ENCODE measurements at regions not wholly inside any gene's neighbourhood (a gene's known extent, or its start where the extent isn't known, plus 50 kb on each side); places are given as distances from the start of the nearest gene placed in this dataset.

DNA sequence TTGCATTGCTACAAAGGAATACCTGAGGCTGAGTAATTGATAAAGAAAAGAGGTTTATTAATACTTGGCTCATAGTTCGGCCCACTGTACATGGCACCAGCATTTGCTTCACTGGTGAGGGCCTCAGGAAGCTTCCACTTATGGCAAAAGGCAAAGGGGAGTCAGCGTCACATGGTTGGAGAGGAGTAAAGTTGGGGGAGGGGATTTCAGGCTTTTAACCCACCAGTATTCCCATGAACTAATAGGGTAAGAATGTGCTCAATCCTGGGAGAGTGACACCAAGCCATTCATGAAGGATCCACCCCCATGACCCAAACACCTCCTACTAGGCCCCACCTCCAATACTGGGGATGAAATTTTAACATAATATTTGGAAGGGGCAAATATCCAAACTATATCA is 82.5 kb upstream of the MYCBP2 start:
- Mint-ChIP-seq H3K36me3 (ENCODE audit: low read depth) (no peaks in the 10 kb centered on the region), H3K9me3 (no peaks in the 10 kb centered on the region), H3K4me1 (no peaks in the 10 kb centered on the region), H3K27ac (no peak overlapping the region), H3K27me3 (ENCODE audit: low read depth) (no peaks in the 10 kb centered on the region), H3K4me3 (no peak overlapping the region)
- TF ChIP-seq, protein P1, sequence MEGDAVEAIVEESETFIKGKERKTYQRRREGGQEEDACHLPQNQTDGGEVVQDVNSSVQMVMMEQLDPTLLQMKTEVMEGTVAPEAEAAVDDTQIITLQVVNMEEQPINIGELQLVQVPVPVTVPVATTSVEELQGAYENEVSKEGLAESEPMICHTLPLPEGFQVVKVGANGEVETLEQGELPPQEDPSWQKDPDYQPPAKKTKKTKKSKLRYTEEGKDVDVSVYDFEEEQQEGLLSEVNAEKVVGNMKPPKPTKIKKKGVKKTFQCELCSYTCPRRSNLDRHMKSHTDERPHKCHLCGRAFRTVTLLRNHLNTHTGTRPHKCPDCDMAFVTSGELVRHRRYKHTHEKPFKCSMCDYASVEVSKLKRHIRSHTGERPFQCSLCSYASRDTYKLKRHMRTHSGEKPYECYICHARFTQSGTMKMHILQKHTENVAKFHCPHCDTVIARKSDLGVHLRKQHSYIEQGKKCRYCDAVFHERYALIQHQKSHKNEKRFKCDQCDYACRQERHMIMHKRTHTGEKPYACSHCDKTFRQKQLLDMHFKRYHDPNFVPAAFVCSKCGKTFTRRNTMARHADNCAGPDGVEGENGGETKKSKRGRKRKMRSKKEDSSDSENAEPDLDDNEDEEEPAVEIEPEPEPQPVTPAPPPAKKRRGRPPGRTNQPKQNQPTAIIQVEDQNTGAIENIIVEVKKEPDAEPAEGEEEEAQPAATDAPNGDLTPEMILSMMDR (IDR thresholded peaks at IDR 0.05; ENCODE audit: unreplicated experiment in 3 of 3) = no peak

GRCh38 chr13:77406644-77407440 is 79.9 kb upstream of the MYCBP2 start:
- Mint-ChIP-seq H3K4me3 (no peak overlapping the region), H3K9me3 (no peaks in the 10 kb centered on the region), H3K36me3 (ENCODE audit: low read depth) (no peaks in the 10 kb centered on the region), H3K4me1 (no peaks in the 10 kb centered on the region), H3K27me3 (ENCODE audit: low read depth) (no peaks in the 10 kb centered on the region), H3K27ac (no peak overlapping the region)
- TF ChIP-seq, protein P1 (IDR thresholded peaks at IDR 0.05; ENCODE audit: unreplicated experiment in 3 of 3) = no peak

DNA sequence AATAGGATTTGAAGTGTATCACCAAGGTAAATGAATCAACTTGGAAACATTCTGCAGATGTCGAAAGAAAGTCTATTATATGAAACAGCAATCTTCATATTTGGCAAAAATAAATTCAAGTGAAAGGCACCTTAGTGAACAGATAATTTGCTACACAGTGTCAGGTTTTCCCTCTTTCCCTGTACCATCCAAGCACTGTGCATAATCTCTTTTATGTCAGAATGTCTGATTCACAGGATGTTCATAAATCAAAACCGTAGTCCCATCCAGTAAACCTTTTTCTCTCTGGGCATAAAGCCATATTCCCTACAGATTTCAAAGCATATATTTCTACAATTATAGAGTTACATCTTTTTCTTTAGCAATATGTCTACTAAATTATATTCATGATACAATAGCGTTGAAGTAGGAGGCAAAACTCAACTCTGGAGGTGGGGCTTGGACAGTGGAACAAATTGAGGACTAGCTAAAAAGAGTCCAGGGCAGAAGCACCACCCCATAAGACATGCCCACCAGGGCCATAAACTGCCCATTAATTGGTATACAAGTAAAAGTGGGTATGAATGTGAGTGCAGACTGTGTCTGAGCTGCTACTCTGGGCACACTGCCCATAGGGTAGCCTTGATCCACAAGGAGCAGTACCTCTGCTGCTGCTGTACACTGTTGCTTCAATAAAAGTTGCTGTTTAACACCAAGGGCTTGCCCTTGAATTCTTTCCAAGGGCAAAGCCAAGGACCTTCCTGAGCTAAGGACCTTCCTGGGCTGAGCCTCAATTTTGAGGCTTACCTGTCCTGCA is 72.1 kb upstream of the MYCBP2 start:
- Mint-ChIP-seq H3K4me3 (no peak overlapping the region), H3K4me1 (no peaks in the 10 kb centered on the region), H3K27ac (no peak overlapping the region), H3K27me3 (ENCODE audit: low read depth) (peaks cover 3% of the 10 kb centered on the region), H3K36me3 (ENCODE audit: low read depth) (no peaks in the 10 kb centered on the region), H3K9me3 (no peaks in the 10 kb centered on the region)
- TF ChIP-seq, protein P1 (IDR thresholded peaks at IDR 0.05; ENCODE audit: unreplicated experiment in 3 of 3) = no peak

GRCh38 chr13:77397636-77398035 is 70.7 kb upstream of the MYCBP2 start:
- no peaks in the 10 kb centered on the region for H3K4me1 Mint-ChIP-seq
- TF ChIP-seq, protein P1 (IDR thresholded peaks at IDR 0.05; ENCODE audit: unreplicated experiment in 3 of 3) = no peak
- H3K27me3 Mint-ChIP-seq (ENCODE audit: low read depth) = peaks cover 3% of the 10 kb centered on the region
- H3K36me3 Mint-ChIP-seq (ENCODE audit: low read depth) = no peaks in the 10 kb centered on the region
- H3K27ac Mint-ChIP-seq = no peak overlapping the region
- no peaks in the 10 kb centered on the region for H3K9me3 Mint-ChIP-seq
- no peak overlapping the region for H3K4me3 Mint-ChIP-seq

DNA sequence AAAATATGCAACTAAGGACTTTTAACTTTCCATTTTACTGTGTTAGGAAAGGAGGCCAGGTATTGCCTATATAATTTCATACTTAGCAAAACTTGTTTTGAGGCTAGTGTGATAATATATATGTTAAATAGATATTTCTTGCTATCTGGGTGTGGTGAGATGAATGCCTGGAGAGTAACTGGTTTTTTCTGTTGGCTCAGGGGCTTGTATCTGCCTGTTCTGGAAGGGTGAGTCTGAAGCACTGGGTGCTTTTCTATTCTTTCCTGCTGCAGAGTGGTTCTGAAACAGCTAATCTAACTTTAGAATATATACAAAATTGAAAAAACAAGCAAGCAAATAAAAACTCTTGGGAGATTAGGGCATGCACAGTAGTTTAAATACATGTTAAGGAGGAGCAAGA is 64.6 kb upstream of the MYCBP2 start:
- no peaks in the 10 kb centered on the region for H3K9me3 Mint-ChIP-seq
- no peaks in the 10 kb centered on the region for H3K4me1 Mint-ChIP-seq
- no peaks in the 10 kb centered on the region for H3K36me3 Mint-ChIP-seq (ENCODE audit: low read depth)
- H3K4me3 Mint-ChIP-seq = no peak overlapping the region
- H3K27me3 Mint-ChIP-seq (ENCODE audit: low read depth) = no peaks in the 10 kb centered on the region
- H3K27ac Mint-ChIP-seq = no peak overlapping the region
- TF ChIP-seq, protein P1 (IDR thresholded peaks at IDR 0.05; ENCODE audit: unreplicated experiment in 3 of 3) = no peak
